ENCODE measurements at regions not wholly inside any gene's neighbourhood (a gene's known extent, or its start where the extent isn't known, plus 50 kb on each side); places are given as distances from the start of the nearest gene placed in this dataset.

- no peak for DNase-seq (ENCODE audit: insufficient read length, low spot score)
- TF ChIP-seq CTCF (IDR thresholded peaks at IDR 0.05; ENCODE audit: insufficient read depth, missing control alignments), result peak; percentile 13
- no peak for FAIRE-seq
Measured at GRCh38 chr4:166501941-166502382, 628.9 kb downstream of the TLL1 start.

- DNase-seq (ENCODE audit: insufficient read length, low spot score), result no peak
- TF ChIP-seq CTCF (IDR thresholded peaks at IDR 0.05; ENCODE audit: insufficient read depth, missing control alignments), result no peak
- FAIRE-seq, result no peak
Measured at GRCh38 chr4:166502660-166503059, 629.6 kb downstream of the TLL1 start.

GRCh38 chr4:166506051-166506450, 633.0 kb downstream of the TLL1 start:
- no peak for TF ChIP-seq CTCF (IDR thresholded peaks at IDR 0.05; ENCODE audit: insufficient read depth, missing control alignments)
- FAIRE-seq, result no peak
- DNase-seq (ENCODE audit: insufficient read length, low spot score), result no peak

- no peak for TF ChIP-seq CTCF (IDR thresholded peaks at IDR 0.05; ENCODE audit: insufficient read depth, missing control alignments)
- FAIRE-seq (no peak), DNase-seq (ENCODE audit: insufficient read length, low spot score) (no peak)
Measured at GRCh38 chr4:166512267-166512666, 639.2 kb downstream of the TLL1 start.

GRCh38 chr4:166518315-166518714, 645.3 kb downstream of the TLL1 start:
- DNase-seq (ENCODE audit: insufficient read length, low spot score), result no peak
- FAIRE-seq, result peak; percentile 85
- TF ChIP-seq CTCF (IDR thresholded peaks at IDR 0.05; ENCODE audit: insufficient read depth, missing control alignments), result no peak

GRCh38 chr4:166518776-166519175, 645.7 kb downstream of the TLL1 start:
- FAIRE-seq (no peak), DNase-seq (ENCODE audit: insufficient read length, low spot score) (no peak)
- no peak for TF ChIP-seq CTCF (IDR thresholded peaks at IDR 0.05; ENCODE audit: insufficient read depth, missing control alignments)

GRCh38 chr4:166519774-166520173, 646.7 kb downstream of the TLL1 start:
- no peak for DNase-seq (ENCODE audit: insufficient read length, low spot score)
- FAIRE-seq, result no peak

More at GRCh38 chr4:166519774-166520173, 646.7 kb downstream of the TLL1 start:
- no peak for TF ChIP-seq CTCF (IDR thresholded peaks at IDR 0.05; ENCODE audit: insufficient read depth, missing control alignments)

Measured in D721Med (cell line).